Anterior cingulate cortex (tissue), 58 donors: ENCODE measurements at regions not wholly inside any gene's neighbourhood (a gene's known extent, or its start where the extent isn't known, plus 50 kb on each side); places are given as distances from the start of the nearest gene placed in this dataset.
"Not testable (repeated sequence)": the region's sequence is repeated elsewhere in the genome, so short reads cannot be mapped to it uniquely, and the experiment has no call there.

Experiments
- DNase-seq, 58 donors: peaks; one replicate each; lab custom pipeline; 2025; lab: John Stamatoyannopoulos, UW

DNA sequence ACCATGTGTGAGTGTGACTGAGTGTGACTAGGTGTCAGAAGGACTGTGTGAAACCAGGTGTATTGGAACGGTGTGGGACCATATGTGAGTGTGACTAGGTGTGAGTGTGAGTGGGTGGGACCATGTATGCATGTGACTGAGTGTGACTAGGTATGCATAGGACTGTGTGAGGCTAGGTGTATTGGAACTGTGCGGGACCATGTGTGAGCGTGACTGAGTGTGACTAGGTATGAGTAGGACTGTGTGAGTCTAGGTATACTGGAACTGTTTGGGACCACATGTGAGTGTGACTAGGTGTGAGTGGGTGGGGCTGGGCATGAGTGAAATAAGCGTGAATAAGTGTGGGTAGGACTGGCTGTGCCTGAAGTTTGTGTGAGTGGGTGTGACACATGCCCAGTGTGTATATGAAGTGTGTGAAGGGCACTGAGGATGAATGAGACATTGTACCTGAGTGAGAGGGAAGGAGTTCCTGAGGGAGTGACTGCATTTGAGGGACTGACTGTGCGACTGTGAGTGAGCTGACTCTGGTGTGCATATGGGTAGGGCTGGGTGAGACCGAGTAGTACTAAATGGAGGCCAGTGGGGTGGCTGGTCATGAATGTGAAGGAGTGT, 247.0 kb upstream of the CCDC54 start:
- DNase-seq = no peak

DNA sequence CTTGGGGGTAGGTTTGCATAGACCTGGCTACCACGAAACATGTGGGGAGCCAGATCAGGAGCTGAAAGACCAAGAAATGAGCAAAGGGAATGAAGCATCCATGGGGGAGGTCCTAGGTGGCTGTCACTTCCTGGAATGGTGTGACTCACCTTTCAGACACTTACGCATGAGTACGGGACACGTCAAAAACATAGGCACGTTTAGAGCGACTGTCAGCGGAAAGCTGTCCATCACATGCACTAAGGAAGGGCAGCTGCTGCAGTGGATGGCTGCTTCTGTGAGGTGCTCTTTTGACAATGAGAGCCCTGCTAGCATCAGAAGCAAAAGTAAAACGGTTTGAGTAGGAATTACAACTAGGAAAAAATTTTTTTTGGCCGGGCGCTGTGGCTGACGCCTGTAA, 244.6 kb upstream of the CCDC54 start:
- DNase-seq = no peak

DNA sequence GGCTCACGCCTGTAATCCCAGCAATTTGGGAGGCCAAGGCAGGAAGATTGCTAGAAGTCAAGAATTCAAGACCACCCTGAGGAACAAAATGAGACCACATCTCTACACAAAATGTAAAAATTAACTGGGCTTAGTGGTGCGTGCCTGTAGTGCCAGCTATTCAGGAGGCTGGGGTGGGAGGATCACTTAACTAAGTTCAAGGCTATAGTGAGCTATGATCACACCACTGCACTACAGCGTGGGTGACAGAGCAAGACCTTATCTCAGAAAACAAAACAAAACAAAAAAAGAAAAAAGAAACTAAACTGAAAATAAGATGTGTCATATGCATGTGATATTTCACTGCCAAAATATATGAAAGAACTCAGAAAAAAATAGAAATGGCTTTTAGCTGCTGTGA, 243.3 kb upstream of the CCDC54 start:
- DNase-seq = no peak

DNA sequence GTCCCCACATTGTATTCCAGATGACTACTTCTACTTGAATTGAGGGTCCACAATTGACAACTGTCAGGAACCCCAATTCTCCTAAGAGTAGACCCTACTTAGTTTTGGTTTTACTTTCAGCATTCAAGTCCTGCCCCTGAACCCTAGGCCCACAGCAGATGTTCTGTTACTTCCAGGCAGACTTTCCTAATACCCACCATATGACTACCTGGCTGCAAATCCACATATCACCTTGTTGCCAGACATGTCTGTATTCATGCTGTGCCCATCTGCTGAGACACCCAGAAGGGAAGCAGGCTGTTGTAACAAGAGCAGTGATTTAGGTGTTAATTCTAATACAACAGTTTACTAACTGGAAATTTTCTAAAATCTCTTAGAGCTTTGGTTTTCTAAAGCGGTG, 235.1 kb upstream of the CCDC54 start:
- no peak for DNase-seq

DNA sequence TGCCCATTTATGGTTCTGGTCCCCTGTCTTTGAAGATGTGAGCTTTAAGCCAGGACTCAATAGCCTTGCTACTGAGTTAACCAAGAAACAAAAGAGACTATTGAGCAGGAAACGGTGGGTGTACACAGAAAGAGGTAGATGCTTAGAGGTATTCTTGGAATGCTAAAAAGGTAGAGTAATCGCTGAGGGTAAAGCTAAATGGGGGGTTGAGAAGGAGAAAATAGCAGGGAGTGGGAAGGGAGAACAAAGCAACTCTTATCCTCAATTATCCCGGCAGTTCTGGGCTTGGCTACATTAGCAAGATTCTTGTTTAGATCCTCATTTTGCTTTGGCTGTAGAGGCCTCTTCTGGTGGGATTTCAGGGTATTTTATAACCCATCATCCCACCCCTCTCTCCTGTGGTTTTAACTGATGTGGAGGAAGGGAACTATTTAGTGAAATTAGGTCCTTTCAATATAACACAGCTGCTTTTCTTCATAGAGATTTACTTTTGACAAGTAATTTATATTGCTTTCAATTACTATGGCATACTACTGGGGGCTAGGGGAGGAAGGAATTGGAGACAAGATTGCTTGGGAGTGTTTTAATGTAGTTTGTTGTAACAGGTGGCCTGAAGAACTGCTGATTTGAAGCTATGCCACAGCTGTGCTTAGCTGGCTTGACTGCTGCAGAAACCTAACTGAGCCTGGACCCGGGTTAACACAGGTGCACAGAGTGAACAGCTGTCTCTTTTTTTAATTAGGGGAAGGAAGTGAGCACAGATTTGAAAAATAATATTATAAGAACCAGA, 234.3 kb upstream of the CCDC54 start:
- no peak for DNase-seq

DNA sequence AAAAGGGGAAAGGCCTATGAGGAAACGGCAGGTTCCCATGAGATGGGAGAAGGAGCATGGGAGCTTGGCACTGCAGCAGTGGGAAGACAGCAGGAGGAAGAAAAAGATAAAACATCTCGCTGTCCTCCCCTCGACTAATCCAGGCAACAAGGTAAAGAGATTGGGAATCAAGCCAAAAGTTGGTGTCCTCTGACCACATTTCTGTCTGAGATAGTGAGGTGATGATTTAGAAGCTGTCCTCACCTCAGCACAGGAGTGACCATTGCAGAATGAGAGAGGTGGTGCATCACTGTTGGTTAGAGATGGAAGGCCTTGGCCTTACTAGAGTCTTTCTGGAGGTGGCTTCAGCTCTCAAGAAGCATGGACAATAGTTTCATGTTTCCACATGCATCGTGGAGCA, 226.6 kb upstream of the CCDC54 start:
- no peak for DNase-seq

DNA sequence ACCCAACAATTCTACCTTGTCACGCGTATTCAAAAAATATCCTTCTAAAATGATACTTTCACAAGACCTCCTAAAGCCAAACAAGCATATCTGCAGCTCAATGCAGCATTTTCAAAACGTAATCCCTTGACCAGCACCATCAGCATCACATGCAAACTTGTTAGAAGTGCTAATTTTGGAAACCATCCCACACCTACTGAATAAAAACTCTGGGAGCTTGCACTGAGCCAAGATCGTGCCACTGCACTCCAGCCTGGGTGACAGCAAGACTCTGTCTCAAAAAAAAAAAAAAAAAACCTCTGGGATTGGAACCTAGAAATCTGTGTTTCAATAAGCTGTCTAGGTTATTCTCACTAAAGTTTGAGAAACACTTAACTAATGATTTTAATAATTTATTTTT, 223.3 kb upstream of the CCDC54 start:
- no peak for DNase-seq

DNA sequence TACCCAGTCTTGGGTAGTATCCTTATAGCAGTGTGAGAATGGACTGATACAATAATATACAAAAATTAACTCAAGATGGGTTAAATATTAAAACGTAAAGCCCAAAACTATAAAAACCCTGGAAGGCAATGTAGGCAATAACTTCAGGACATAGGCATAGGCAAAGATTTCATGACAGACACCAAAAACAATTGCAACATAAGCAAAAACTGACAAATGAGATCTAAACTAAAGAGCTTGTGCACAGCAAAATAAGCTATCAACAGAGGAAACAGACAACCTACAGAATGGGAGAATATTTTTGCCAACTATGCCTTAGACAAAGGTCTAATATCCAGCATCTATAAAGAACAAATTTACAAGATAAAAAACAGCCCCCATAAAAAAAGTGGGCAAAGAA, 204.8 kb upstream of the CCDC54 start:
- no peak for DNase-seq

DNA sequence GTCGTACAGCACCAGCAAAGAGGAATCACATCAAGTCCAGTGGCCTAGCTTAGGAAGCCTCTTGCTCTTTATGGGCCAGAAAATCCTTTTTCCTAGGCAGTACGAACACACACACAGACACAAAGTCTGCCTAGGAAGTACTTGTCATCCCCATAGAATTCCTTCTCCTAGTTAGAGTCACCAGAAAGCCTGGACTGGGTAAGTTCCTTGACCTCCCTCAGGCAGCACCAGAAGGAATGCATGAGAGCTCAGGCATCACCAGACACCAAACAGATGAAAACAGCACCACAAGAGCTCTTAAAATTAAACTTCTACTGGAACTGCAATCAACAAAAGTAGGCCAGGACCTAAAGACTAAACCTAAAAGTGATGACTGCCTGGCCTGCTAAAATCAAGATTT, 192.9 kb upstream of the CCDC54 start:
- no peak for DNase-seq

DNA sequence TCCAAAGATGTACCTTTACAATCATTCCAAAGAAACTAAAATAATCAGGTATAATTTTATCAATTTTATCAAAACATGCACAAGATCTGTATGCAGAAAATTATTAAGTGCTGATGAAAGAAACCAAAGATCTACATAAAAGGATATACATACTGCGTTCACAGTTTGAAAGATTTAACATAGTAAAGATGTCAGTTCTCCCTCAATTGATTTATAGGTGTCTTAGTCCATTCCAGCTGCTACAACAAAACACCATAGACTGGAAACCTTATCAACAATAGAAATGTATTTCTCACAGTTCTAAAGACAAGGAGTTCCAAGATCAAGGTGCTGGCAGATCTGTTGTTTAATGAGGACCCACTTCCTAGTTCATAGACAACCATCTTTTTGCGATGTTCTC, 189.0 kb upstream of the CCDC54 start:
- DNase-seq = no peak

DNA sequence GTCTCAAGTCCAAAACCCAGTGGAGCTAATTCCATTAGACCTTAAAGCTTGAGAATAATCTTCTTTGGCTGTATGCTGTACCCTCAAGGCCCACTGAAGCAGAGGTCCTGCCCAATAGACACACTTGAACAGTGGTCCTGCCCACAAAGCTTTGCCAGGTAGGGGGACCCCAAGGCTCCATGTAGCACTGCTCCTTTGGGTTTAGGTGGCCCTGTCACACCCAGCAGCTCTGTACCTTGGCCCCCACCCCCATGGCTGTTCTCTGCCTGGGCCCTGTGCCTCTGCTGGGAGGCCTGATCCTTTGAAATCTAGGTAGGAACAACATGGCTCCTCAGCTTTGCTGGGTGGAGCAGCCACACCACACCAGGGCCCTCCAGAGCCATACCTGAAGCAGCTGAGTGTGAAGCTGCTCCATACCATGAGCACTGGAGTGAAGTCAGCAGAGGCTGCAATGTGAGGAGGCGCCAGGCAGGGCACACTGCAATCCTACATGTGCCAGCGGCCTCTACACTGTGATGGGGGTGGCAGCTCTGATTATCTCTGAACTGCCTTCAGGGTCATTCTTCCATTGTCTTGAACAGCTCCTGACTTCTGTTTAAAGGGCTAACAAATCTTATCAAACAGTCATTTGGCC, 188.0 kb upstream of the CCDC54 start:
- no peak for DNase-seq

DNA sequence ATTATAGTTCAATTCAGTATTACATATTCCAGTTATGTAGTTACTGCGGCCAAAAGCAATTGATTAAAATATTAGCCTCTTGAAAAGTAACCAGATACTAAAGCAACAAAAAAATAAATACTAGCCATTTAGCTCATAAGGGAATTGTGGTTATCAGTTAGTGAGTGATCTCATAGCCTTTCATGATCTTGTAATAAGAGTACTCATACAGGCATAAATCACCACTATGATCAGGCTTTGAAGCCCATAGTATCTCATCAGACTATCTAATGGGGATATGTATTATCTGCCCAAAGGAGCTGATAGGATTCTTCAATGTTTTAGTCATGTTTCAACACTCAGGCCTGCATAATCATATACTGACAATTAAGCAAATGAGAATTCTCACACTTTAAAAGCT, 184.1 kb upstream of the CCDC54 start:
- no peak for DNase-seq

DNA sequence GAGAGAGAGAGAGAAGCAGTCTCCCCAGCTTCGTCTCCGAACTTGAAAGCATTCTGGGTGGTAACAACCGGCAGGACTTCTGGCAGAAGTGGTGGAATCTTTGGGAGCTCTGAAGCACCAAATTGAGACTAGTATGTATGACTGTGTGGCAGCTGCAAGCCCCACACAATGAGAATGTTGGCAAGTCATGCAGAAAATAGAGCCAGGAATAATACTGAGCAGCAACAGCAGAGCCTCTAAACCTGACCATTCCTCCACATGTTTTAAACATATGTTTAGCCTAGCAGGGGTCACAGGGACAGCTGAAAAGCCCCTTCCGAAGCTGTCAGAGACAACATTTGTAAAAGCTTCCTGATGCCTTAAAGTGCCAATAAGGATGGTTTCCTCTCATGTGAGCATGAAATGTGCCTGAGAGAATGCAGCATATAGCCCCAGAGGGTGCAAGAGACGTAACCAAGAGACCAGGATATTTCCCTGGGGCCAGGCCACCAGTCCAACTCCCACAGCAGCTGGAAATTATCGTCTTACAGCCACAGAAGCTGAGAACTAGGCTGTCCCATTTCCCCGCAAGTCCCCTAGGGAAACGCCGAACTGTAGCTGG, 178.6 kb upstream of the CCDC54 start:
- peak in 32 of 58 donors; percentile 7 to 71 (median 34) for DNase-seq

DNA sequence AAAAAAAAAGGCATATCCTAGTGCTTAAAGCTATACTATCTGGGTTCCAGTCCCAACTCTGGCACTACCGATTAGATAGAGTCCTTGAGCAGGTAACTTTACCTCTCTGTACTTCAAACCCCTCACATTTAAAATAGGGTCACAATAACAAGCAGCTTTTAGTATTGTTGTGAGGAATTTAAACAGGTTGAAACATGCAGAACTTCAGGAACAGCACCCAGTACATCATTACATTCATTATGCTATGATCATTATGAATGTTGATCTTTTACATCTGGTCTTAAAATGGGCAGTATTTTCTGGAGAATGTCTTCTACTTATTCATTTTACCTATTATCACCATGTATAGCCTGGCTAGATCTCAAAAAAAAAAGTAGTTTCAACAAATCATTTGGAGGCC, 176.1 kb upstream of the CCDC54 start:
- no peak for DNase-seq

DNA sequence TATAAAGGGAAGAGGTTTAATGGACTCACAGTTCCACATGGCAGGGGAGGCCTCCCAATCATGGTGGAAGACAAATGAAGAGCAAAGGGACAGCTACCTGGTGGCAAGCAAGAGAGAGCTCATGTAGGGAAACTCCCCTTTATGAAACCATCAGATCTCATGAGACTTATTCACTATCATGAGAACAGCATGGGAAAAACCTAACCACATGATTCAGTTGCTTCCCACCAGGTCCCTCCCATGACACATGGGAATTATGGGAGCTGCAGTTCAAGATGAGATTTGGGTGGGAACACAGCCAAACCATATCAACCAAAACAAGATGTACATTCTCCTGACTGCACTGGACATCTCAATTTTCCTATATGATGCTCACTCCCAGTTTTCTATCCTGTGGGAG, 174.4 kb upstream of the CCDC54 start:
- DNase-seq = not testable (repeated sequence)

DNA sequence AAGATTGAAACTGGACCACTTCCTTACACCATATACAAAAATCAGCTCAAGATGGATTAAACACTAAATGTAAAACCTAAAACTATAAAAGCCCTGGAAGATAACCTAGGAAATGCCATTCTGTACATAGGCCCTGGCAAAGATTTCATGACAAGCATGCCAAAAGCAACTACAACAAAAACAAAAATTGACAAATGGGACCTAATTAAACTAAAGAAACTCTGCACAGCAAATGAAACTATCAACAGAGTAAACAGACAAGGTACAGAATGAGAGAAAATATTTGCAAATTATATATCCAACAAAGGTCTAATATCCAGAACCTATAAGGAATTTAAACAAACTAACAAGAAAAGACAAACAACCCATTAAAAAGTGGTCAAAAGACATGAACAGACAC, 173.1 kb upstream of the CCDC54 start:
- no peak for DNase-seq

DNA sequence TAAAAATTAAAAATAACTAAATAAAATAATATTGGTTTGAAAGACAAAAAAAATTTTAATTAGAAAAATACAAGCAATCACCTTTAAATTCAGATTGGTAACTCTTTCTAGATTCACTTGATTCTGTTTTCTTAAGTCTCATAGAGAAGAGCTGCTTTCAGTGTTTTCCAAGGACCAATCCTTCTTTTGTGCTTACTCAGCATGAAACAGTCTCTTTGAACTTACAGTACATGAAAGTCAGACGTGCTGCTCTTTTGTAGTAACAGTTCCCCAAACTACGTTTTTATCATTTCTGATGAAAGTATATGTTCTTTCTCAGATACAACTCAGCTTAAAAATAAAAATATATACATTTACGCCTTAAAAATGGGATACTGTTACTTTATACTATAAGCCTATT, 171.9 kb upstream of the CCDC54 start:
- no peak for DNase-seq

DNA sequence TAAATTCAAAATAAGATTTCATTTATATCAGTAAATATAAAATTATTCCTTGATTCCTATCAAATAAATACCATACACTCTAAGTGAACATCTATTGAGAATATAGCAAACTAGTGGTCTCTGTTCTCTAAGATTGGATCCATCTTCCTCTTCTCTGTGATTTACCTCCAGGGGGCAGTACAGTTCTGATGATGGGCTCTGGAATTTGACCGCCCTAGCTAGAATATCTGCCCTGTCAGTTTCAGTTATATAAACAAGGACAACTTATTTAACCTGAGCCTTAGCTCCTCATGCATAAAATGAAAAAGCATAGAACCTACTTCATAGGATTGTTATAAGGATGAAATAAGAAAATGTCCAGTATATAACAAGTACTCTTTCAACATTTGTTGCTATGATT, 171.1 kb upstream of the CCDC54 start:
- peak in 12 of 58 donors; percentile 11 to 55 (median 31) for DNase-seq

DNA sequence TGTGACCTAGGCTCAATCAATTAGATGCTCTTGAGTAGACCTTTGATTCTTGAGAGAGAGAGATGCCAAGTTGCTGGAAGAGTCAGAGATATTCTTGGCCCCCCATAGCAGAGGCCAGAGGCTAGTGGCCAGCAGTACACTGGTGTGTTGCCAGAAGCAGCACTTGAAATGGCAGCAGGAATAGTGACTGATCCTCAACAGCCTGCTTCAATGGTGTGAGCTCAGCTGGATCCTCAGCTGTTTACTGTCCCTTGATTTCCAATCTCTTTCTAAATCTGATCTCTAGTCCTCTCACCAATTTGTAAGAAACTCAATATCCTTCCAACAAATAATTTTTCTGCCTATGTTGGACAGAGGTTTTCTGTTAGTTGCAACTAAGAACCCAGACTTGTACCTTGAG, 170.3 kb upstream of the CCDC54 start:
- peak in 2 of 58 donors; percentile 8 to 21 for DNase-seq

DNA sequence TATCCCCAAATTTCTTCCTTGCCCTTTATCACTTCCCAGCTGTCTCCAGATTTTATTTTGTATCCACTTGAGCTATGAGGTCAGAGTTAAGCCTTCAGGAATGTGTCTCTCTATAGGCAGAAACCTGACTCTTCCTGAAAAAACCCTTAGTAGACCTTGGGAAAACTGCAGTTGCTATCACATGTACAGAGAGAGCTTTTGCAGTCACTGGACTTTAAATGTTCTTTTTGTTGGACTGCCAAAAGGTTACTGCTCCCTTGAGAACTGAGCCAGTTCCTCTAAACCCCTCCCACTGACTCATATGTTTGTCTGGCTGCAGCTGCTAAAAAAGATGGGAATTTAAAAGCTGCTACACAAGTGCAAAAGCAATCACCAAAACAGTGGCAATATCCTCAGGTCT, 169.1 kb upstream of the CCDC54 start:
- DNase-seq = peak in 13 of 58 donors; percentile 8 to 77 (median 27)

DNA sequence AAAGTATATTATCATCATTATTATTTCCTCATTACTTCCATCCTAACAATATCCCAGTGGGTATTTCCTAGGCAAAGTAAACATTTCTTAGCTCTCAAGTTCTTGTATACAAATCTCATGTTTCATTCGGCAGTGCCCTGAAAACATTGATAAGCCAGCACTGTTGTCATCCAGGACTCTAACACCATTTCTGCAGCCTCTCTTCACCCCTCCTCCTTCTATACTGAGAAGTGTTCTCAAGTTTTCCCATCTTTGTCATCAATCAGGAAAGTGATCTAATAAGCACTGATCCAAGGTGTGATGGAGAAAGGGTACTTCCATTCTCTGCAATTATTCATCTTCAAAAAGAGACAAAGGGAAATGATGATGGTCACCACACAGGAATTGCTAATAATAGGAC, 168.4 kb upstream of the CCDC54 start:
- no peak for DNase-seq
